ENCODE measurements at regions not wholly inside any gene's neighbourhood (a gene's known extent, or its start where the extent isn't known, plus 50 kb on each side); places are given as distances from the start of the nearest gene placed in this dataset.
A peak's percentile ranks its signal among the peaks of the same experiment; 100 is the strongest.
"Not testable (repeated sequence)": the region's sequence is repeated elsewhere in the genome, so short reads cannot be mapped to it uniquely, and the experiment has no call there.

GRCh38 chrX:116726806-116727205 lies 264.0 kb upstream of the CT83 start:
- 38% methylated on average over 2 of the region's 4 CpGs for WGBS (ENCODE audit: insufficient coverage, low coverage, low lambda C conversion rate, missing lambda C conversion rate)
- Histone ChIP-seq H3K27me3 (no peaks in the 10 kb centered on the region), H3K36me3 (no peaks in the 10 kb centered on the region), H3K27ac (no peak overlapping the region), H3K4me1 (no peaks in the 10 kb centered on the region), H3K4me3 (no peak overlapping the region), H3K9me3 (no peaks in the 10 kb centered on the region)
- intact Hi-C loops (cut with DNase I) = no loop called here
- TF ChIP-seq POLR2A (IDR thresholded peaks at IDR 0.05) = no peak
- TF ChIP-seq CTCF (IDR thresholded peaks at IDR 0.05) = no peak
- no peak for ATAC-seq
- no peak for DNase-seq

GRCh38 chrX:116694046-116694445 lies 231.3 kb upstream of the CT83 start:
- DNase-seq (no peak), ATAC-seq (no peak)
- no peaks in the 10 kb centered on the region for H3K27me3 ChIP-seq
- no peak for TF ChIP-seq POLR2A (IDR thresholded peaks at IDR 0.05)
- TF ChIP-seq CTCF (IDR thresholded peaks at IDR 0.05) = no peak
- H3K27ac ChIP-seq = no peak overlapping the region
- no peaks in the 10 kb centered on the region for H3K9me3 ChIP-seq
- WGBS (ENCODE audit: insufficient coverage, low coverage, low lambda C conversion rate, missing lambda C conversion rate) = 57% methylated on average over 12 of the region's 19 CpGs
- H3K4me3 ChIP-seq = no peak overlapping the region
- H3K4me1 ChIP-seq = no peaks in the 10 kb centered on the region
- no peaks in the 10 kb centered on the region for H3K36me3 ChIP-seq
- intact Hi-C loops (cut with DNase I) = no loop called here

- H3K4me1 ChIP-seq; intact Hi-C loops (cut with DNase I); H3K27me3 ChIP-seq; ATAC-seq; H3K9me3 ChIP-seq; H3K36me3 ChIP-seq; DNase-seq; H3K4me3 ChIP-seq; H3K27ac ChIP-seq: not testable (repeated sequence)
- 22% methylated on average over 7 of the region's 7 CpGs for WGBS (ENCODE audit: insufficient coverage, low coverage, low lambda C conversion rate, missing lambda C conversion rate)
These were observed 216.8 kb upstream of the CT83 start for GRCh38 chrX:116679544-116679943.

- ATAC-seq = no peak
- WGBS (ENCODE audit: insufficient coverage, low coverage, low lambda C conversion rate, missing lambda C conversion rate) = 50% methylated on average over 6 of the region's 8 CpGs
- H3K4me1 ChIP-seq = no peaks in the 10 kb centered on the region
- H3K27ac ChIP-seq = no peak overlapping the region
- no peak for TF ChIP-seq POLR2A (IDR thresholded peaks at IDR 0.05)
- TF ChIP-seq CTCF (IDR thresholded peaks at IDR 0.05) = no peak
- no peak for DNase-seq
- H3K27me3 ChIP-seq = no peaks in the 10 kb centered on the region
- intact Hi-C loops (cut with DNase I) = no loop called here
- no peak overlapping the region for H3K4me3 ChIP-seq
- no peaks in the 10 kb centered on the region for H3K9me3 ChIP-seq
- H3K36me3 ChIP-seq = no peaks in the 10 kb centered on the region
These were observed 204.8 kb upstream of the CT83 start for GRCh38 chrX:116667346-116668134.

- H3K27me3 ChIP-seq = no peaks in the 10 kb centered on the region
- intact Hi-C loops (cut with DNase I) = no loop called here
- no peak overlapping the region for H3K27ac ChIP-seq
- ATAC-seq (peak in 3 of 4 donors; percentile 36 to 59 (median 40)), DNase-seq (no peak)
- no peaks in the 10 kb centered on the region for H3K9me3 ChIP-seq
- peak in 3 of 4 donors; percentile 24 to 37 (median 25) for TF ChIP-seq CTCF (IDR thresholded peaks at IDR 0.05)
- no peak for TF ChIP-seq POLR2A (IDR thresholded peaks at IDR 0.05)
- H3K36me3 ChIP-seq = no peaks in the 10 kb centered on the region
- H3K4me1 ChIP-seq = no peaks in the 10 kb centered on the region
- no peak overlapping the region for H3K4me3 ChIP-seq
These were observed 194.3 kb upstream of the CT83 start for GRCh38 chrX:116657071-116657470.
